ENCODE measurements at regions not wholly inside any gene's neighbourhood (a gene's known extent, or its start where the extent isn't known, plus 50 kb on each side); places are given as distances from the start of the nearest gene placed in this dataset.
"Not testable (repeated sequence)": the region's sequence is repeated elsewhere in the genome, so short reads cannot be mapped to it uniquely, and the experiment has no call there.

DNA sequence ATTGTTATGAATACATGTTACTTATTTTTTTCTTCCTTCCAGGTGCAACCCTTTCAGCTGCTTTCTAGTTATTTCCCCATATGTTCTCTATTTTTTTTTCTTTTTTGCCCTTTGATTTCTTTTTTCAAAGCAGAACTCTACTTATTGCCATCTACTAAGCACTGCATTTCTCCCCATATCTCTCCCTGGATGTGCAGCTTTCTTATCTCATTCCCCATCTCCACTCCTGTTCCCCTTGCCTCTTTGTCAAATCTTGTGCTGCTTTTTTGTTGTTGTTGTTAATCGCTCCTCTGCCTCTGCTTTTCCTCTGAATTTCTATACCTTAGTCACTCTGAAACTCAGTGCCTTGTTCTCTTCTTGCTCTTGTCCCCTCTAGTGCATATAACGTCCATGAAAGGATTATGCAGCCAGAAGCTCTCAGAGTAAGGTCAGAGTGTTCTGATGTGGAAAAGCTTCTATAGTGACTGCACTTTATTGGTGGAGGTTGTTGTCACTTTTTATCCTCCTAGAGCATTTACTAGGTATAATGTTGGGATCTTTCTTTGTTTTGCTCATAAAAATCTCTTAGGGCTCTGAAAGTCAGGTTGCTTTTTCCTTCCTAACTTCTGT lies 51.1 kb upstream of the JADE1 start:
- no peak for DNase-seq

DNA sequence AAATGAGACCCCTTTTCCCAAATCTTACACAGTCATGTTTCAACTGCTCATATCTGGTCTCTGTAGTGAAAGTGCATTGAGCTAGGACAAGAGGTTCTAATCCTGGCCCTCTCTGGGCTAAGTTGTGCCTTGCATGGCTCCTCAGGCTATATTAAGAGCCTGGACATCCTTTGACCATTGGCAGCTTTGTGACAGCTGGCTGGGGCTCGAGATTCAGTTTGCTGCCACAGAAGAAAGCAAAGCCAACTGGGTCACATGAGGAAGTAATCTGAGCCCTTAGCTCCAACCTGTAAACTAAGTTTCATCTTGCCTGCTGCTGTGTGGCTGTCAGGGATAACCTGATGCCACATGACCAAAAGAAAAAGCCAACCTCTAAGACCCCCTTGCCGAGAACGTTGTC lies 51.8 kb upstream of the JADE1 start:
- no peak for DNase-seq

DNA sequence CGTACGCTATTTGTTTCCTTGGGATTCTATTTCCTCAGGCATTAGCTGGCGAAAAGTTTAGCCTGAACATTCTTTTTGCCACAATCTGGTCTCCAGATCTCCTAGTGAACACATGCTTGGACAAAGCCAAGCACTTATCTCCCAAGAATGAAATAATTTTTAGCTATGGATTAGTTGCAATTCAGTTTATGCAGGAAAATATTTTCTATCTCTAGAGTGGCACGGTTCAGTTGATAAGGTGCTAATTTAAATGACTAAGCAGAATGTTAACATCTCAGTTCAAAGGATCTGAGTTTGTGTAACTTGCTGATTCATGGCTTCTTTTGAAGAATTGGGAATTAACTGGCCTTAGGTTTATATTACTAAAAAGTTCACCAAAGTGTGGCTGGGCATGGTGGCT lies 58.1 kb upstream of the JADE1 start:
- DNase-seq: no peak

DNA sequence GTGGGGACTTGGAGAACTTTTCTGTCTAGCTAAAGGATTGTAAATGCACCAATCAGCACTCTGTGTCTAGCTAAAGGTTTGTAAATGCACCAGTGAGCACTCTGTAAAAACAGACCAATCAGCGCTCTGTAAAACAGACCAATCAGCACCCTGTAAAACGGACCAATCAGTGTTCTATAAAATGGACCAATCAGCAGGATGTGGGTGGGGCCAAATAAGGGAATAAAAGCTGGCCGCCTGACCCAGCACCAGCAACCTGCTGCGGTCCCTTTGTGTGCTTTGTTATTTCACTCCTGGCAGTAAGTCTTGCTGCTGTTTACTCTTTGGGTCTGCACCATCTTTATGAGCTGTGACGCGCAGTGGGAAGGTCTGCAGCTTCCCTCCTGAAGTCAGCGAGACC lies 67.8 kb upstream of the JADE1 start:
- not testable (repeated sequence) for DNase-seq

GRCh38 chr4:128737098-128737513 lies 72.4 kb upstream of the JADE1 start:
- no peak for DNase-seq

- DNase-seq: no peak
These were observed 73.8 kb upstream of the JADE1 start for GRCh38 chr4:128735714-128736113.

GRCh38 chr4:128728190-128728589 lies 81.3 kb upstream of the JADE1 start:
- DNase-seq: no peak

- no peak for DNase-seq
These were observed 81.8 kb upstream of the JADE1 start for GRCh38 chr4:128727658-128728057.

DNA sequence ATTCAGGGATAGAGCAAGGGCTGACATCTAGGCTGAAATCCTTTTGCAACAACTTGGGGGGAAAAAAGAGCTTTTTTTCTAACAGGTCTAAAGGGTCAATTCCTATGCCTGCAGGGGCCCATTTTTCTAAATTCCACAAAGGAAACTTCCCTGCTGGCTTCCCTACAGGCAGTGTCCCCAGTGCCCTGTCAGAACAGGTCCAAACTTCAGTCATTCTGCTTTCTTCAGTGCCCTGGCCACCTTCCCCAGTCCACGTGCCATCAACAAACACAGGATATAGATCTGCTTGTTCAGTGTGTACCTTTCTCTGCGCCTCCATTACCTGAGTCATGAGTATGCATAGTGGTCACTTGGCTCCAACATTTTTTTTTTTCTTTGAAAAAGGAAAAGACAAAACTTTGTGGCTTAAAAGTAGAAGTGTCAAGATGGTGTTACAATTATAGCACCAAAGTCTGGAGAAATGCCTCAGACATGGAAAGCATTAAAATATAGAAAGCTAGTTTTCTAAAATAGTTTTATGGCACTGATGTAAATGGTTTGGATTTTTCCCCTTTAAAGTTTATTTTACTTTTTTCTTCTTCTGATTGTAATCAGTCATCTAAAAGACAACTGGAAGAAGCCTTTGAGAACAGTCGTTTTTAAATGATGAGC lies 84.0 kb upstream of the JADE1 start:
- no peak for DNase-seq

DNA sequence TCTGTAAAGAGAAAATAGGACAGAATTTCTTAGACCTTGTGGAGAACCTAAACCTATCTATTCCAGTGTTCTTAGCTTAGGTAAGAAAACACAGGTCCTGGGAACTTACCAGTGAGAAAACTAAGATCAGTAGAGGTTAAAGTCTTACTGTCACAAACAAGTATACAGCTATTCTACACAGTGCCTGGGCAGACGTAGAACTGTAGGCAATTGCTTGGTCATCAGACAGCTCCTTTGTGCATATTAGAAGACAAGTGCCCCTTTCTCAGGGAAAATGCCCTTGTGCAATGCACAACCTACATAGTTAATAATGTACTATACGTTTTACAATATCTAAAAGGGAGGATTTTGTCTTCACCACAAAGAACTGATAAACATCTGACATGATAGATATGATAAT lies 86.6 kb upstream of the JADE1 start:
- DNase-seq: no peak

GRCh38 chr4:128721896-128722295 lies 87.6 kb upstream of the JADE1 start:
- no peak for DNase-seq

- no peak for DNase-seq
These were observed 89.2 kb upstream of the JADE1 start for GRCh38 chr4:128720270-128720669.

DNA sequence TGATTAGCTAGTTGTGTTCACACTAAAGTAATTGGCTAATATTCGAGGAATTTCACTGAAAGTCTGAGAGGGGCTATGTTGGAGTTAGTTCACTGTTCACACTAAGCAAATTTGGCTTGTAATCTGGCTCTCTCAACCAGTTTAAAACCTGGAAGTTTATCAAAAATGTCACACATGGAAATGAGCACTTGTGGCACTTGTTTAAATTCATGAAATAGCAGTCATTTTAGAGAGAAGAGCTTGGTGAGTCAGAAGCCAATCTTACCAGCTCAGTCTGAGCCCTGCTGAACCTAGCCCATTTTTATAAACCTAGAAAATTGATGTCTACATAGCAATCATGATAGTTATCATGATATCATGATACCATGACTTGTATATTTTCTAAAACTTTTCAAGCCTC lies 90.7 kb upstream of the JADE1 start:
- DNase-seq: no peak

DNA sequence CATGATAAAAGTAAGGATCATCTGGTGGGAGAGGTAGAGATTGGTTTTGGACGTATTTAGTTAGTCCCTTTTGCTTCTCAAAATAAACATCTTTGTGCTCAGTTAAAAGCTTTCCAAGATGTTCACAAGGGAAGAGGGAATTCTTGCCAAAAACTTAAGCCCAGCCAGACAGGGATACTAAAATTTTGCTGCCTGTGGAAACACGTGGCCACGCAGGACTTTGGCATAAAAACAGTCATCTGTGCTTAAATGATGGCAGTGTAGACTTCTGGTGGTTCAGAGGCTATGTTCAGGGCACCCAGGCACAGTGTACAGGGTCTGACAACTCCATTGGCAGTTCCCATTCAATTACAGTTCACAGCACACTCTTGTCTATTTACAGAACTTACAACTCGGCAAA lies 93.2 kb upstream of the JADE1 start:
- no peak for DNase-seq

- DNase-seq: no peak
These were observed 93.9 kb upstream of the JADE1 start for GRCh38 chr4:128715616-128716015.

DNA sequence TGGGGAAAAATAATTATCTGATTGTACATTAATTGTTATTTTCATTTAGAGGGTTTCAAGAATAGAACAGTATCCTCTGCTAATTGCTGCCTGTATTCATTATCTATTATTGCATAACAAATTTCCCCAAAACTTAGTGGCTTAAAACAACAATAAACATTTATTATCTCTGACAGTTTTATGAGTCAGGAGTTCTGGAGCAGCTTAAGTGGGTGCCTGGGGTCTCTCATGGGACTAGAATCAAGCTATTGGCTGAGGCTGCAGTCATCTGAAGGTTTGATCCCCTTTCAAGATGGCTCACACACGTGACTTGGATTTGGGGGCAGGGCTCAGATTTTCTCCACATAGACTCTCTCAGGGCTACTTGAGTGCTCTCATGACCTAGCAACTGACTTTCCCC lies 98.1 kb upstream of the JADE1 start:
- no peak for DNase-seq

GRCh38 chr4:128709268-128709667 lies 100.2 kb upstream of the JADE1 start:
- DNase-seq: no peak

GRCh38 chr4:128707864-128708263 lies 101.6 kb upstream of the JADE1 start:
- no peak for DNase-seq

- DNase-seq: no peak
These were observed 105.6 kb upstream of the JADE1 start for GRCh38 chr4:128703948-128704347.

DNA sequence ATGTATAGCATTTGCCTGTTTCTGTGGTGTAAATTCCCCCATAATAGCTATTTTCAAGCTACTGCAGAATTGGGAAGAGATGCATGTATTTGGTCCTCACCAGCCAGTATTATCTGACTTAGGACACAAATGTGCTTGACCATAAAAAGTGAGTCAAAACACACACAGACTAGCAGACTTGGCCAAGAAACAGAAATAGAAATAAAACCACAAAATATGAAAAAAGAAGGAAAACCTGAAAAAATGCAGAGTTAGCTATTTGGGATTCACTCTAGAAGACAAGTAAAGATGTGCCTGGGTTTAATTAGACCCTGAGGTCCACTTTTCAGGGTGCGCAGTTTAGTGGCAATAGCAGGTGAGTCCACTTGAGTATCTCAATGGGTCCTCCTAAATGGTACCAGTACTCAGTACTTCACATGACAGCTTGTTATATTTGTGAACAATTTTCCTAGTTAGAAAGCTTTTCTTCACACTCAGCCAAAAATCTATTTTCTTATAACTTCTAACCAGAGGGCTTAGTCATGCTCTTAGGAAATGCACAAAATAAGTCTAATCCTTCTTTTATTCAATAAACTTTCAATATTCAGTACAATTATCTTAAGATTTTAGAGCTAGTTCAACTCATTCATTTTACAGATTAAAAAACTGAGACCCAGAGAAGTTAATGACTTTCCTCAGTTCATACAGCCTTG lies 108.7 kb upstream of the JADE1 start:
- no peak for DNase-seq

GRCh38 chr4:128698386-128698785 lies 111.1 kb upstream of the JADE1 start:
- DNase-seq: no peak

GRCh38 chr4:128697323-128697722 lies 112.2 kb upstream of the JADE1 start:
- no peak for DNase-seq

DNA sequence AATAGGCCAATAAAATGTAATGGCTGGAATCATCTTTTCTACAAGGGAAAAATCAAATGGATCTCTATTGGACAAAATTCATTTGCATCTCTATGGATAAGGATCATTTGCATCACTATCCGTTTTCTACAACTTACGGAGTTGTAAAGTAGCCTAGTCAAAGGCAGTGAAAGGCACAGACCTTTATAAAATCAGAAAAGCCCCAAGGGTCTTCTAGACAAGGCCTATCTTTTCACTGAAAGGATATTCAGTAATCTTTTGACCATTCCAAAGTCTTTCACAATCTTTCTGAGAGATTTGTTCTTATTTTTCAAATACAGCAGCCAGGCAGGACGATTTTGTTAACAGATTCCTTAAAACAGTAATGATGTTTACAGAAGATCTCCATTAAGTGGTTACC lies 119.5 kb upstream of the JADE1 start:
- no peak for DNase-seq

DNA sequence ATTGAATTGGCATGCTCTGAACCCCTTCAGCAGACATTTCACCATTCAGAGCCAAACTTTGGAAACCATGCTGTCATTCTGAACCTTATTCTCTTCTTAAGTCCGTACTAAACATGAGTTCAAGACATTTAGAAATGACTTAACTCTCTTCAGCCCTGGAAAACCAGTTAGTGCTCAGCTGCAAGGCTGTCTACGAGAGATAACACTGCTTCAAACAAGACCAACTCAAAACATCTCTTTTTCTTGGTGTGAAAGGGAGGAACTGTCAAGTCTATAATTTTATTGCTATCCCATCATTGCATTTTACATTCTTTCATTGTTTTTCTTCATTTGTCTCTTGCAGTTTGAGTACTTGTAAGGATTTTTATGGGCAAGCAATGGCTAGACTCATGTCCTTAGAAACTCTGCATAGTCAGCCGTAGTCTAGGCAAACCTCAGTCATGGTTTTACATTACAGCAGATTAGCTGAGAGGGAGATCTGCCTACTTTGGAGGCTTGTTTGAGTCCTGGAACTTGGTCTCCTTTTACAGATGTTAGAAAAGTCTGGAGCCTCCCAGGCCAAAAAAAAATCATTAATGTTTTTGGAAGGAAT lies 120.6 kb upstream of the JADE1 start:
- no peak for DNase-seq
